ENCODE measurements at regions not wholly inside any gene's neighbourhood (a gene's known extent, or its start where the extent isn't known, plus 50 kb on each side); places are given as distances from the start of the nearest gene placed in this dataset.

DNA sequence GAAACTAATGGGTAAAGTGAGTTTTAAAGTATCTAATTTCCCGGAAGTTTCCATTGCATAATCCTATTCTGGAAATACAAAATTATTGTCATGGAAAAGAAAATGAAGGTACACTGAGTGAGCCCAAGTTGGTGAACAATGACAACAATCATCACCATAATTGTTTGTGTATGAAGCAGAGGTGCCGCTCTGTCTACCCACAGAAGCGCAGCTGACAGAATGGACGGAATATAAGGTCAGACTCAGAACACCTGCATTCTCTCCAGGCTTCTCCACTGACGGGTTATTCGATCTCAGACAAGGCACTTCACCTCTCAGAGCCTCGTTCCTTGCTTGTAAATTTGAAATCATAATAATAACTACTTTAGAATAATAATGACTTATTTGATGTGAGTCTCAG lies 99.1 kb upstream of the NGF start:
- no peaks in the 10 kb centered on the region for H3K27me3 ChIP-seq (ENCODE audit: control insufficient read depth, insufficient read depth, low read length)
- H3K4me3 ChIP-seq (ENCODE audit: low read depth, low read length): no peak overlapping the region
- DNase-seq (ENCODE audit: low read depth, low spot score): no peak
- no peak for TF ChIP-seq CTCF (IDR thresholded peaks at IDR 0.05; ENCODE audit: low read depth, low read length)
- H3K27ac ChIP-seq (ENCODE audit: low read depth, low read length): no peak overlapping the region
- POLR2A ChIA-PET: interaction anchor here (1.3 kb wide), 1 partner anchor 29 kb away, joined by 3 read pairs; no protein-coding TSS in a partner anchor
- no peaks in the 10 kb centered on the region for H3K9me3 ChIP-seq (ENCODE audit: control insufficient read depth, insufficient read depth, low read length)
- CTCF ChIA-PET: interaction anchor here (1.0 kb wide), 1 partner anchor 11 kb away, joined by 4 read pairs; no protein-coding TSS in a partner anchor

DNA sequence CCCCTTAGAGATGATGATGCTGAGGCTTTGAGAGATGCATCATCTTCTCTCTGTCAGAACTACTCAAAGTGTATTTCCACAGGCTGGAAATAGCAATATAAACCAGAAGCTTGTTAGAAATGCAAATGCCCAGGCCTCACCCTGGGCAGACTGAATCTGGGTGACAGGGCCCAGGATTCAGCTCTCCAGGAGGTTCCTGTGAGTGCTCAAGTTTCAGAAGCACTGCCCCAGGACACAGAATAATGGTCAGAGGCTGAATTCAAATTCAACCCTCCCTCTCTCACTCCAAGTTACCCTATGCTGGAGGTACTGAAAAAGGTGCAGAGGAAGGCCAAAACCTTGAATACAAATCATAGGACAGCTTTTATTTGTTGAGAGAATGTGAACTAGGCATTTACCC lies 98.5 kb upstream of the NGF start:
- no peak overlapping the region for H3K27ac ChIP-seq (ENCODE audit: low read depth, low read length)
- no peak overlapping the region for H3K4me3 ChIP-seq (ENCODE audit: low read depth, low read length)
- POLR2A ChIA-PET: no interaction called here
- DNase-seq (ENCODE audit: low read depth, low spot score): no peak
- CTCF ChIA-PET: no interaction called here
- no peaks in the 10 kb centered on the region for H3K27me3 ChIP-seq (ENCODE audit: control insufficient read depth, insufficient read depth, low read length)
- H3K9me3 ChIP-seq (ENCODE audit: control insufficient read depth, insufficient read depth, low read length): no peaks in the 10 kb centered on the region
- no peak for TF ChIP-seq CTCF (IDR thresholded peaks at IDR 0.05; ENCODE audit: low read depth, low read length)

- POLR2A ChIA-PET: no interaction called here
- Histone ChIP-seq H3K27ac (ENCODE audit: low read depth, low read length) (no peak overlapping the region), H3K9me3 (ENCODE audit: control insufficient read depth, insufficient read depth, low read length) (no peaks in the 10 kb centered on the region), H3K27me3 (ENCODE audit: control insufficient read depth, insufficient read depth, low read length) (no peaks in the 10 kb centered on the region), H3K4me3 (ENCODE audit: low read depth, low read length) (no peak overlapping the region)
- TF ChIP-seq CTCF (IDR thresholded peaks at IDR 0.05; ENCODE audit: low read depth, low read length): no peak
- CTCF ChIA-PET: no interaction called here
- no peak for DNase-seq (ENCODE audit: low read depth, low spot score)
Observed at GRCh38 chr1:115433483-115433882, 95.4 kb upstream of the NGF start.

DNA sequence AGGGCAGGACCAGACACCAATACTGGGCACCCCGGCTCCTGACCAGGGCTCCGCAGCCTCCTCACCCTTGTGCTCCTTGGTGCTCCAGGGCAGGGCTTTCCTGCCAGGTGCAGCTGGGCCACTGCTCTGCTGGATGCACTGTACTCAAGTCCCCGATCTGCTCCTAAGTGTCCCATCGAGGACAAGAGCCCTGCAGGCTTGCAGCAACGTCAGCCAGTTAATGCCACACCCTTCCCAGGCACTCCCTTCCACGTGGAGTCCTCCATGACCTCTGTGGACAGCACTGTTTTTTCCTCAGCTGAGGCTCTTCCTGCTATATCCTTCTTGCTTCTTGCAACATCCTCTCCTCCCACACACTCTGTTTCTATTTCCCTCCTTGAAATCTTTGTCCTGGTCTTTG lies 94.0 kb upstream of the NGF start:
- ChIA-PET CTCF (no interaction called here), POLR2A (interaction anchor here (0.6 kb wide), 1 partner anchor 99 kb away, joined by 3 read pairs; no protein-coding TSS in a partner anchor)
- Histone ChIP-seq H3K27ac (ENCODE audit: low read depth, low read length) (no peak overlapping the region), H3K9me3 (ENCODE audit: control insufficient read depth, insufficient read depth, low read length) (no peaks in the 10 kb centered on the region), H3K4me3 (ENCODE audit: low read depth, low read length) (no peak overlapping the region), H3K27me3 (ENCODE audit: control insufficient read depth, insufficient read depth, low read length) (no peaks in the 10 kb centered on the region)
- no peak for DNase-seq (ENCODE audit: low read depth, low spot score)
- no peak for TF ChIP-seq CTCF (IDR thresholded peaks at IDR 0.05; ENCODE audit: low read depth, low read length)

DNA sequence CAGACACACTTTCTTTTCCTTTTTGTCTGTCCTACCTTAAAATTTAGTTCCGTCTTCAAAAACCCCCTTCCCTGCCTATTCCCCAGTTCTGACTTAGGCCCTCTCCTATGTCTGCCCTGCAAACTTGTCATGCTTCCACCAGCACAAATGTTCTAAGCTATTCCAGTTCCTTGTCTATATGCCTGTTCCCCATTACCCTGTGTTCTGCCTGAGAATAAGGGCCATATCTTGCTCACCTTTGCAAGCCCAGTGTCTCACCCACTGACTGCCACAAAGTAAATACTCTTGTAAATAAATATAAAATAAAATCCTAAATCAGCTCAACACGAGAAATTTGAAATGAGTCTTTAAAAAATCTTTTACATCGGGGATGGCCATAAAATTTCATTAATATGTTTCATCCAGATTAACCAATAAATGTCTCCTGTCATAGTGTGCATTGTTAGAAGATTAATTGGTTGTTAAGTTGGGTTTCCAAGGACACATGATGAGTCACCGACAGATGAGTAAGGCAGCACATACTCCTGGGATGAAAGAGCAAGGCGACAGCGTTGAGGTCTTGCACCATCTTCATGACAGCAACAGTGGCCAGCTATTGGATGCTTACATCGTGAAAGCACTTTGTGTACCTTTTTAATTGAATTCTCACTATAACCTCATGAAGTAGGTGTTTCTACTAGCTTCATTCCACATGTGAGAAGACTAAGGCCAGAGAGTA lies 92.6 kb upstream of the NGF start:
- ChIA-PET CTCF (interaction anchor here (0.5 to 1.6 kb wide), 4 partner anchors 165 to 318 kb away, joined by 3 to 4 read pairs (median 3); no protein-coding TSS in a partner anchor), POLR2A (no interaction called here)
- Histone ChIP-seq H3K9me3 (ENCODE audit: control insufficient read depth, insufficient read depth, low read length) (no peaks in the 10 kb centered on the region), H3K27ac (ENCODE audit: low read depth, low read length) (no peak overlapping the region), H3K27me3 (ENCODE audit: control insufficient read depth, insufficient read depth, low read length) (no peaks in the 10 kb centered on the region), H3K4me3 (ENCODE audit: low read depth, low read length) (no peak overlapping the region)
- TF ChIP-seq CTCF (IDR thresholded peaks at IDR 0.05; ENCODE audit: low read depth, low read length): no peak
- DNase-seq (ENCODE audit: low read depth, low spot score): peak; percentile 60

All from AG04450 (cell line).